Prostate gland (tissue), 2 donors: ENCODE measurements at regions not wholly inside any gene's neighbourhood (a gene's known extent, or its start where the extent isn't known, plus 50 kb on each side); places are given as distances from the start of the nearest gene placed in this dataset.

ENCODE experiments used
- POLR2A ChIP-seq: fragments of 450-650 bp; IDR thresholded peaks from one replicate; pipeline ENCODE4 v1.6.1; 2016; ENCODE audit warnings: antibody characterized with exemption, mild to moderate bottlenecking
- POLR2AphosphoS5 ChIP-seq: sonication (generic); formaldehyde crosslinking; IDR thresholded peaks from one replicate; pipeline ENCODE4 v1.6.1; 2017; ENCODE audit warnings: antibody characterized with exemption
- TF ChIP-seq, protein P1 (sequence below), 4 experiments: fragments of 200-600 bp in 2 of 4; fragments of 450-650 bp in 2 of 4; sonication (generic) in 2 of 4; IDR thresholded peaks; 1 replicate in 3 of 4; 2 replicates in 1 of 4; pipeline ENCODE4 v1.5.1; 2016 to 2019; ENCODE audit warnings: antibody characterized with exemption in 4 of 4, mild to moderate bottlenecking in 2 of 4, moderate library complexity in 2 of 4

DNA sequence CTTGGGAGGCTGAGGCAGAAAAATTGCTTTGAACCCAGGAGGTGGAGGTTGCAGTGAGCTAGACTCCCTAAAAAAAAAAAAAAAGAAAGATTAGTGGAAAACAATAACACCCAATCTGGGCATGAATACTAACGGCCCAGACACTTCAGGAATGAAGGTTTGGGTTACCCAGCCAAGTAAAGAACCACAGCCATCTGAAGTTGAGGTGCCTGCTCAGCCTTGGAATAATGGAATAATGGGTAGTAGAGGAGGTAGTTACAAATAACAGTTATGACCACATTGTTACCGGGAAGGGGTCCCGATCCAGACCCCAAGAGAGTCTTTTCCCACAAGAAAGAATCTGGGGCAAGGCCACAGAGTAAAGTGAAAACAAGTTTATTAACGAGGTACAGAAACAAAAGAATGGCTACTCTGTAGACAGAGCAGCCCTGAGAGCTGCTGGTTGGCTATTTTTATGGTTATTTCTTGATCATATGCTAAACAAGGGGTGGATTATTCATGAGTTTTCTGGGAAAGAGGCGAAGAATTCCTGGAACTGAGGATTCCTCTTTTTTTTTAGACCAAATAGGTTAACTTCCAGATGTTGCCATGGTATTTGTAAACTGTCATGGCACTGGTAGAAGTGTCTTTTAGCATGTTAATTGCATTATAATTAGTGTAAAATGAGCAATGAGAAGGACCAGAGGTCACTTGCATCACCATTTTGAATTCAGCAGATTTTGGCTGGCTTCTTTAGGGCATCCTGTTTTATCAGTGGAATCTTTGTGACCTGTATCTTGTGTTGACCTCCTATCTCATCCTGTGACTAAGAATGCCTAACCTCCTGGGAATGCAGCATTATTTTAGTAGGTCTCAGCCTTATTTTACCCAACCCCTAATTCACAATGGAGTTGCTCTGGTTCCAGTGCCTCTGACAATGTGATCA lies 96.2 kb upstream of the HAAO start:
- TF ChIP-seq, protein P1, sequence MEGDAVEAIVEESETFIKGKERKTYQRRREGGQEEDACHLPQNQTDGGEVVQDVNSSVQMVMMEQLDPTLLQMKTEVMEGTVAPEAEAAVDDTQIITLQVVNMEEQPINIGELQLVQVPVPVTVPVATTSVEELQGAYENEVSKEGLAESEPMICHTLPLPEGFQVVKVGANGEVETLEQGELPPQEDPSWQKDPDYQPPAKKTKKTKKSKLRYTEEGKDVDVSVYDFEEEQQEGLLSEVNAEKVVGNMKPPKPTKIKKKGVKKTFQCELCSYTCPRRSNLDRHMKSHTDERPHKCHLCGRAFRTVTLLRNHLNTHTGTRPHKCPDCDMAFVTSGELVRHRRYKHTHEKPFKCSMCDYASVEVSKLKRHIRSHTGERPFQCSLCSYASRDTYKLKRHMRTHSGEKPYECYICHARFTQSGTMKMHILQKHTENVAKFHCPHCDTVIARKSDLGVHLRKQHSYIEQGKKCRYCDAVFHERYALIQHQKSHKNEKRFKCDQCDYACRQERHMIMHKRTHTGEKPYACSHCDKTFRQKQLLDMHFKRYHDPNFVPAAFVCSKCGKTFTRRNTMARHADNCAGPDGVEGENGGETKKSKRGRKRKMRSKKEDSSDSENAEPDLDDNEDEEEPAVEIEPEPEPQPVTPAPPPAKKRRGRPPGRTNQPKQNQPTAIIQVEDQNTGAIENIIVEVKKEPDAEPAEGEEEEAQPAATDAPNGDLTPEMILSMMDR (IDR thresholded peaks at IDR 0.05), result no peak
- TF ChIP-seq POLR2A, result no peak
- no peak for TF ChIP-seq POLR2AphosphoS5
